Coronary artery (tissue), 2 donors: ENCODE measurements at regions not wholly inside any gene's neighbourhood (a gene's known extent, or its start where the extent isn't known, plus 50 kb on each side); places are given as distances from the start of the nearest gene placed in this dataset.

ENCODE experiments used
- DNase-seq: peaks from one replicate; pipeline ENCODE4 v3.0.0-alpha.2; 2017; ENCODE audit warnings: low spot score
- H3K27ac ChIP-seq, 2 donors: fragments of 200-600 bp; sonication (generic); one replicate each; pipeline ENCODE4 v1.5.1; 2016 to 2019
- H3K4me3 ChIP-seq: fragments of 200-600 bp; sonication (generic); 2 replicates; pipeline ENCODE4 v1.5.1; 2016; ENCODE audit warnings: mild to moderate bottlenecking, moderate library complexity
- TF ChIP-seq, protein P1 (sequence below): fragments of 200-600 bp; sonication (generic); IDR thresholded peaks from one replicate; pipeline ENCODE4 v1.5.1; 2019; ENCODE audit warnings: antibody characterized with exemption

DNA sequence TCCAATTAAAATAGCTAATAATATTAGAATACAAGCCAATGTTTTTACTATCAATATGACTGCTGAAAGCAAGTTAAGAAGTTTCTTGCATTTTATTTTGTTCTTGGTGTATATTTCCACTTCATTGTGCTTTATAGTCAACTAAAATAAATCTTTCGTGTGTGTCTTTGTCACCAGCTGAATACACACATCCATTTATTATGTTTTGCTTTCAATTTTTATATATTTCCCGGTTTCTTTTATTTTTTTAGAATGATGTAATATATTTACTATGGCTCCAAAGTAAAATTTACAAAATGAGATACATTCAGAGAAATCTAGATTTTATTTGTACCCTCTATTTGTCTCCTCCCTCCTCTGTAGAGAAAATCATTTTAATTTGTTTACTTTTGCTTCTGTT, 495.9 kb upstream of the PAPPA start:
- TF ChIP-seq, protein P1, sequence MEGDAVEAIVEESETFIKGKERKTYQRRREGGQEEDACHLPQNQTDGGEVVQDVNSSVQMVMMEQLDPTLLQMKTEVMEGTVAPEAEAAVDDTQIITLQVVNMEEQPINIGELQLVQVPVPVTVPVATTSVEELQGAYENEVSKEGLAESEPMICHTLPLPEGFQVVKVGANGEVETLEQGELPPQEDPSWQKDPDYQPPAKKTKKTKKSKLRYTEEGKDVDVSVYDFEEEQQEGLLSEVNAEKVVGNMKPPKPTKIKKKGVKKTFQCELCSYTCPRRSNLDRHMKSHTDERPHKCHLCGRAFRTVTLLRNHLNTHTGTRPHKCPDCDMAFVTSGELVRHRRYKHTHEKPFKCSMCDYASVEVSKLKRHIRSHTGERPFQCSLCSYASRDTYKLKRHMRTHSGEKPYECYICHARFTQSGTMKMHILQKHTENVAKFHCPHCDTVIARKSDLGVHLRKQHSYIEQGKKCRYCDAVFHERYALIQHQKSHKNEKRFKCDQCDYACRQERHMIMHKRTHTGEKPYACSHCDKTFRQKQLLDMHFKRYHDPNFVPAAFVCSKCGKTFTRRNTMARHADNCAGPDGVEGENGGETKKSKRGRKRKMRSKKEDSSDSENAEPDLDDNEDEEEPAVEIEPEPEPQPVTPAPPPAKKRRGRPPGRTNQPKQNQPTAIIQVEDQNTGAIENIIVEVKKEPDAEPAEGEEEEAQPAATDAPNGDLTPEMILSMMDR: no peak
- Histone ChIP-seq H3K27ac (no peak overlapping the region), H3K4me3 (no peak overlapping the region)
- no peak for DNase-seq

GRCh38 chr9:115665519-115665918, 488.1 kb upstream of the PAPPA start:
- TF ChIP-seq, protein P1: no peak
- no peak for DNase-seq
- Histone ChIP-seq H3K27ac (no peak overlapping the region), H3K4me3 (no peak overlapping the region)

GRCh38 chr9:115668521-115668920, 485.1 kb upstream of the PAPPA start:
- no peak for DNase-seq
- H3K27ac ChIP-seq: peak overlapping the region in 1 of 2 donors; percentile 37
- TF ChIP-seq, protein P1: no peak

GRCh38 chr9:115671236-115671962, 482.2 kb upstream of the PAPPA start:
- no peak for DNase-seq
- H3K4me3 ChIP-seq: no peak overlapping the region
- TF ChIP-seq, protein P1: no peak
- no peak overlapping the region for H3K27ac ChIP-seq

More at GRCh38 chr9:115668521-115668920, 485.1 kb upstream of the PAPPA start:
- H3K4me3 ChIP-seq: no peak overlapping the region

DNA sequence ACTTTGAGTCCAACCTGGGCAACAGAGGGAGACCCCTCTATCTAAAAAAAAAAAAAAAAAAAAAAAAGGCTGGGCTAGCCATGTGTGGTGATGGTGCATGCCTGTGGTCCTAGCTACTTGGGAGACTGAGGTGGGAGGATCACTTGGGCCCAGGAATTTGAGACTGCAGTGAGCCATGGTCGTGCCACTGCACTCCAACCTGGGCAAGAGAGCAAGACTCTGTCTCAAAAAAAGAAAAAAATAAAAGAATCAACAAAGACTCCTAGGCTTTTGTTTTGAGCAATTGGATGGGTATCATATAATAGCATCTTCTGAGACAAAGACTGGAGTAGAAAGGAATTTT, 481.7 kb upstream of the PAPPA start:
- H3K4me3 ChIP-seq: no peak overlapping the region
- TF ChIP-seq, protein P1: no peak
- H3K27ac ChIP-seq: peak overlapping the region; percentile 45 to 69
- DNase-seq: no peak

DNA sequence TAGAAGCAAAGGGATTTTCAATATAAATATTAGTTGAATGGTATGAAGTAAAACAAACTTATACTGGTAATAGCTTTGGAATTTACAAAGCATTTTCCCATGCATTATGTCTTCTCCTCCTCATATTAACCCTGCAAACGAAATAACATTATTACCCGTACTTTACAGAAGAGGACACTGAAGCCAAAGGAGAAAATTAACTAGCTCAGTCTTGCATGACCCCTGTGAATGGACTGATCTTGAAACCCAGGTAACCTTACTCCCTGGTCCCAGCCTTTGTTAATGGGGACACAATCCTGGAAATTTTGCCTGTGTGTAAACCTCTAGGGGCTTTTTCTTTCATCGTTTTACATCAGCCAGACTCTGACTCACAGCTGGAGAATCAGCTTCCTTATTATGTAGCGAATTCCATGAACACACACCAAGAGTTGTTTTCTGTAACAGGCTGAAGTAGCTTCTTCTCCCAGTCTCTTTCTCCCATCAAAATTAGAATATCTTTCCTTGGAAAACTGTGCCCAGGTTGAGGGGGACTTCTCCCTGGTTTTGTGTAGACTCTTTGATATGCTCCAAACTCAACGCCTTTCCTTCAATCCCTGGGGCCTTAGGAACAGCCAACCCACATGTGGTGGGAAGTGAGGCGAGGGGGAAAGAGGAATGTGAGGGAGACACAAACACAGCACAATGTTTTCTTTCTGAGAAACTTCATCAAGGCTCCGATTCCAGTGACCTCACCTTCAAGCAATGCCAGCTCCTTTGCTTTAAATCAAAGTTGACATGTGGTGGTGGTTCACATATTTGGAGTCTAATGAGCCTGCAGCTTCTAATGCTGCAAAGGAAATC, 480.9 kb upstream of the PAPPA start:
- TF ChIP-seq, protein P1: no peak
- Histone ChIP-seq H3K4me3 (no peak overlapping the region), H3K27ac (peak overlapping the region; percentile 45 to 69)
- DNase-seq: no peak
